SIG-M5 treated with dmso at 0.1 percent for 504 hours (cell line): ENCODE measurements at regions not wholly inside any gene's neighbourhood (a gene's known extent, or its start where the extent isn't known, plus 50 kb on each side); places are given as distances from the start of the nearest gene placed in this dataset.
"Not testable (repeated sequence)": the region's sequence is repeated elsewhere in the genome, so short reads cannot be mapped to it uniquely, and the experiment has no call there.

ENCODE experiments used
- DNase-seq: peaks from one replicate; lab custom pipeline; 2025; ENCODE audit not compliant: unreplicated experiment; lab: John Stamatoyannopoulos, UW

GRCh38 chr11:39678996-39679395 is 1780.5 kb downstream of the LRRC4C start:
- DNase-seq = no peak

DNA sequence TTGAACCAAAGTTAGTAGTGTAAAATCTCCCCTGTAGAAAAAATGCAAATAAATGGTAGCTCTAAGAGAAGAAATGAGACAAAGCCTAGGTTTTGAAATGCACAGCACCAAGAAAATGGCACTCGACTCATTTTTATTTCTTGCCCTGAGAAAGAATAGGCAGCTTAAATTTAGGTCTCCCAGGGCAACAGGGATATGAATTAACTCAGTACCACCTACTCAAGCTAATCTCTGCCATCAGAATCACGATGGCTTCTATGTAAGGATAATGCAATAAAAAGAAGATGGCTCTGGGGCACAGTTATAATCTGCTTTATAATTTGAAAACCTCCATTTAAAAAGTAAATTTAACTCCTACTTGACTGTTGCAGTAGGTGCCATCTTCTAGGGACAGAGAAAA is 1784.3 kb downstream of the LRRC4C start:
- no peak for DNase-seq

DNA sequence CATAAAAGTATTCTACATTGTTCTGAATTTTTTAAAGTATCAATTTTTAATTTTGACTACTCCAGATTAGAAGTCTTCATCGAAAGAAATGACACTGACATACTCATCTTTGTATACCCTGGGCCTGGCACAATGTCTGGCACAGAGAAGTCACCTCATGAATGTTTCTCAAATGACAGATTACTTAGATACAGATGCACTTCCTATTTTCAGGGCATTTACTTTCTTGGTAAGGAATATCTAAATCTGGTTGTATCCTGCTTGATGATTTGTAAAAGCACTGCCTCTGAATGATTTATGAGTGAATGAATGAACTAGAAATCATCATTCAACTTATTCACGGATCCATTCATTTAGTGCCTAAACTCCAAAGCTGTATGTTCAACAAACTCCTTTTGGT is 1784.7 kb downstream of the LRRC4C start:
- no peak for DNase-seq

- no peak for DNase-seq
Observed at GRCh38 chr11:39674024-39674423, 1785.4 kb downstream of the LRRC4C start.

DNA sequence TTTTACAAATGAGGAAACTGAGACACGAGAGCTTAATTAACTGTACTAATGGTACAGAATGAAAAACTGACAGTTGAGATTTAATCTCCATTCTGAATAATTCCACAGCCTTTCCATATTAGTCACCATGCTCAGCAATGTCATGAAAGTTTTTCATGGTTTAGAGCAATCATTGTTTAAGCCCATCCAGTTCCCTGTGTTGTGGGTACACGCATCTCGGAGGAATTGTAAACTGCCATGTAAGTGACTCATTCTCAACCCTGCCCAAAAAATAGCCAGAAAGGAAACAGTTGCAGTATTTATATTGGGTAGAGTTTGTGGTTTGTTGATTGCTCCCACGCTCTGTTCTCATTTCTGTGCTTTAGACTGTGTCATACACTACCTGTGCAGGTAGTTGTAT is 1790.8 kb downstream of the LRRC4C start:
- DNase-seq = no peak

GRCh38 chr11:39664023-39664422 is 1795.4 kb downstream of the LRRC4C start:
- DNase-seq = no peak

GRCh38 chr11:39661890-39662289 is 1797.6 kb downstream of the LRRC4C start:
- DNase-seq = no peak

GRCh38 chr11:39651857-39652461 is 1807.5 kb downstream of the LRRC4C start:
- no peak for DNase-seq

DNA sequence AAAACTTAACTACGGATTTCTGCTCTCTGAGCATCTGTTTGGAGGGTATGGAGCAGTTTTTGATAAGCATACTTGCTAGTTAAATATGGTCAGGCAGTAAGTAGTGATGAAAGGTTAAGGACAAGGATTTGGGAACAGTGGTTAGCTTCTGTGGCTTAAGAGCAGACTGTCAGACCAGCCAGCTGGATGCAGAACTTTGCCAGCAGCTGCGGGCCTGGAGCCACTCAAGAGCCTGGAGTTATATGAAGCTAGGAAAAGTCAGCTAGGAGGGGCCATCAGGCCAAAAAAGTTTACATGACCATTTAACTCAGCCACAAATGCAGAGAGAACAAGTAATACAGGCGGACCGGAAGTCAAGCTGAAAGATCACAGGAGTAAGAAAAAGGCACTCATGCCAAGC is 1817.7 kb downstream of the LRRC4C start:
- no peak for DNase-seq

DNA sequence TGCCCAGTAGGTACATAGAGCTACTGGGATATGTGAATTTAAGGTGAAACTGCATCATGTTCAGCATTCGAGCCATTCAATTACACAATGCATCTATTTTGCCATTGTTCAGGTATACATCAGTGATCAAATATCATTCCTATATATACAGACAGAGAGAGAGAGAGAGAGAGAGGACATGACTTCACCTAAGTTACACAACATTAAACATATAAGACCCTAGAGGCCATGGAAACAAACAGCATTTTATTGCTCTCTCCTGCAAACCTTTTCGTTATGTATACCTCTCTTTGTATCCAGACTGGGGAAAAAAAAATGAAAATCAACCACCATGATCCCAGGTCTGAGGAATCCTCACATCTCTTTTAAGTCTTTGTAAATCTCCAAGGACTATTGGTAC is 1829.1 kb downstream of the LRRC4C start:
- DNase-seq = no peak

DNA sequence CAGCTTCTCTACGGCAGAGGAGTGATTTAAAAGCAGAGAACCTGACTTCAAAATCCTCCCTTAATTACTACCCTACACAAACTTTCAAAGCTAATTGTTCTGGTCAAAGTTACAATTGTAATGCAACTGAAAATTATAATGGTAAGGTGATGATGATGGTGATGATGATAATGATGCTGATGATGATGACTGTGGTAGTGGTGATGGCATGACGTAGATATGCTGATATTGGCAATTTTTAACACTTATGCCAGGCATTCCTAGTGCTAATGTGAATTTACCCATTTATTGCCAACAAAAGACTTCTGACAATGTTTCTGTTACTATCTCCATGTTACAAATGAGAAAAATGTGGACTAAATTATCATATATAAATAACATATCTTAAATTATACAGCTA is 1831.1 kb downstream of the LRRC4C start:
- DNase-seq = no peak

- not testable (repeated sequence) for DNase-seq
Observed at GRCh38 chr11:39620309-39620708, 1839.1 kb downstream of the LRRC4C start.

- DNase-seq = no peak
Observed at GRCh38 chr11:39617971-39618370, 1841.5 kb downstream of the LRRC4C start.

DNA sequence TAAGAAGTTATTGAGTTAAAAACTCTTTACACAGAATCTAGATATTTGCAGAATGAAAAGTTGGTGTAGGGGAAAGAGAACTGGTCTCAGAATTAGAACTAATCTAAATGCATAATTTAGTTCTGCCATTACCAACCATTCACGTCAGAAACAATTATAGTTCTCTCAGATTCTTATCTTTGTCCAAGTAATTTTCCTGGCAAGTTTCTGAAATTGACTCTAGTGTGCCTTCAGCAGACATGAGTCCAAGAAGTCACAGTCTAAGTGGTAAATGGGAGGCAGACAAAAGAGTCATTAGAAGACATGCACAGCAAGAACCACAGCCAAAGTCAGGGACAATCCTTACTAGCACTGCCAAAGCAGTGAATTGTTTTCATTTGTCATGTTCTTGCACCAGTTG is 1870.1 kb downstream of the LRRC4C start:
- no peak for DNase-seq

DNA sequence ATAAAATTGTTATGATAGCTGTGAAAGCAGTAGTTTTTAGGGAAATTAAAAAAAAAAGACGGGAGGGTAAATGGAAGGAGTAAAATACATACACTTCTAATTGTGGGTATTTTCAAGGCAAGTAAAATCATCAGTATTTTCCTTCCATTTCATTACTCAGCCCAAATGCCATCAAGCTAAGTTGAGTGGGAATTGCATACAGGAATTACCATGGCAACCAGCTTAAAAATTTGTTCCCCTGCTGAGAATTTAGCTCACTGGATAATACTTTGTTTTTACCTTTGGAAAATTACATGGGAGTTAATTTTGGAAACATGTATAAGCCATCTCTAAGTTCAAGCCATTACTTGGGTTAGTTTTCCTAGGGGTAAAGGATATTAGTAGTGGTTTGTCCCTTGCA is 1873.4 kb downstream of the LRRC4C start:
- no peak for DNase-seq

- DNase-seq = no peak
Observed at GRCh38 chr11:39571081-39571480, 1888.4 kb downstream of the LRRC4C start.

DNA sequence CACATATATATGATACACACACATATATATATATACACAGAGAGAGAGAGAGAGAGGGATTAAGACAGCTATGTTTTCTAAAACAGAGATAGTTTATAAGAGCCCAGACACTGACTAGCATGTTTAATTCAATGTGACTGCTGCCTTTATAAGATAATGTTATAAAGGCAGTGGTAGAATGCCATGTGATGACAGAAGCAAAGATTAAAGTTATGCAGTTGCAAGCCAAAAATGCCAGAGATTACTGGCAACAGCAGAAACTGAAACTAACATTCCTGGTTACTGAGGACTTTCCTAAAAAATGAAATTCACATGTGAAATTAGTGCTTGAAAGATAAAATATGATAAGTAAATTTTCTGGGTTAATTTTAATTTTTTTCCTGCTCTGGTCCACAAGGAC is 1888.9 kb downstream of the LRRC4C start:
- no peak for DNase-seq

DNA sequence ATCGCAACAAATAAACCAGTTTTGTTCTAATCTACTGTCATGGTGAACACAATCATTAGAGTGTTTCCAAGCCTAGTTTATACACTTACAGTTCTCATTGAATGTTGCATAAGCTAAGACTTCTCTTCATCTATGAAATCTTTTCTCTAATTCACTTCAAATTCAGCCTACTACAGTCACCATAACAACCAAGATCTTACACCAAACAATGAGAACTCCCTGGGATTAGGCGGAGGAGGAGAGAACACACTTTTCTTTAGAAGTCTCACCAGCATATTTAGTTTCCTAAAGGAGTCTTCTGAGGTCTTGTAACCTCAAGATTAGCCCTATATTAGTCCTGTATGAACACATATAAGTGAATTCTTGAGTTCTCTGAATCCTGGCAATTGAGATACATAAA is 1889.7 kb downstream of the LRRC4C start:
- no peak for DNase-seq

- DNase-seq = no peak
Observed at GRCh38 chr11:39542460-39542859, 1917.0 kb downstream of the LRRC4C start.

GRCh38 chr11:39541945-39542351 is 1917.5 kb downstream of the LRRC4C start:
- DNase-seq = peak; percentile 30

- not testable (repeated sequence) for DNase-seq
Observed at GRCh38 chr11:39536323-39536722, 1923.1 kb downstream of the LRRC4C start.
